Keratinocyte (primary cell): ENCODE measurements at regions not wholly inside any gene's neighbourhood (a gene's known extent, or its start where the extent isn't known, plus 50 kb on each side); places are given as distances from the start of the nearest gene placed in this dataset.

Source experiments
- DNase-seq: peaks from one replicate; pipeline ENCODE4 v3.0.0-alpha.2; 2011; ENCODE audit warnings: low read depth, missing footprints, low spot score
- FAIRE-seq: peaks from 2 replicates; lab custom pipeline; 2011; peaks lifted over from hg19 to GRCh38; lab: Jason Lieb, UNC
- H2AFZ ChIP-seq: 2 replicates; pipeline ENCODE4 v1.6.0; 2012; ENCODE audit warnings: low read length, control low read depth, inconsistent platforms; ENCODE audit not compliant: control insufficient read depth
- H3K27ac ChIP-seq: 2 replicates; pipeline ENCODE4 v1.5.1; 2011; ENCODE audit warnings: low read length; ENCODE audit not compliant: control insufficient read depth, insufficient read depth
- H3K27me3 ChIP-seq: 3 replicates; pipeline ENCODE4 v1.6.0; 2011; ENCODE audit warnings: low read length; ENCODE audit not compliant: control insufficient read depth, insufficient read depth; ENCODE audit errors: extremely low read depth
- H3K36me3 ChIP-seq, 2 experiments: 2 replicates in 1 of 2; 3 replicates in 1 of 2; pipeline ENCODE4 v1.5.1; 2011; ENCODE audit warnings: low read length in 2 of 2, mild to moderate bottlenecking in 1 of 2; ENCODE audit not compliant: control insufficient read depth in 2 of 2, insufficient read depth in 2 of 2; ENCODE audit errors: extremely low read depth in 1 of 2
- H3K4me1 ChIP-seq: 3 replicates; pipeline ENCODE4 v1.5.1; 2011; ENCODE audit warnings: low read length; ENCODE audit not compliant: control insufficient read depth, insufficient read depth; ENCODE audit errors: extremely low read depth
- H3K4me2 ChIP-seq: 3 replicates; pipeline ENCODE4 v1.6.0; 2011; ENCODE audit warnings: low read depth, low read length; ENCODE audit not compliant: control insufficient read depth, insufficient read depth; ENCODE audit errors: extremely low read depth
- H3K4me3 ChIP-seq, 3 experiments: fragments of 200-600 bp in 1 of 3; sonication (generic) in 1 of 3; 2 replicates in 2 of 3; 3 replicates in 1 of 3; pipeline ENCODE4 v1.5.1; 2011 to 2016; ENCODE audit warnings: low read length in 3 of 3, mild to moderate bottlenecking in 3 of 3, control low read depth in 2 of 3, inconsistent platforms in 1 of 3, low read depth in 1 of 3, mixed read lengths in 1 of 3, mixed run types in 1 of 3, moderate library complexity in 1 of 3; ENCODE audit not compliant: control insufficient read depth in 2 of 3, insufficient read depth in 2 of 3; ENCODE audit errors: extremely low read depth in 1 of 3
- H3K79me2 ChIP-seq: 2 replicates; pipeline ENCODE4 v1.6.0; 2012; ENCODE audit warnings: low read length; ENCODE audit not compliant: control insufficient read depth, insufficient read depth
- H3K9ac ChIP-seq: 3 replicates; pipeline ENCODE4 v1.6.0; 2011; ENCODE audit warnings: low read length; ENCODE audit not compliant: control insufficient read depth, insufficient read depth; ENCODE audit errors: extremely low read depth
- H3K9me1 ChIP-seq: 3 replicates; pipeline ENCODE4 v1.6.0; 2011; ENCODE audit warnings: low read length; ENCODE audit not compliant: control insufficient read depth, insufficient read depth; ENCODE audit errors: extremely low read depth
- H3K9me3 ChIP-seq: 2 replicates; pipeline ENCODE4 v1.5.1; 2012; ENCODE audit warnings: low read depth, low read length; ENCODE audit not compliant: control insufficient read depth
- H4K20me1 ChIP-seq: 3 replicates; pipeline ENCODE4 v1.6.0; 2011; ENCODE audit warnings: low read length; ENCODE audit not compliant: control insufficient read depth, insufficient read depth; ENCODE audit errors: extremely low read depth
- EZH2 ChIP-seq: IDR thresholded peaks from one replicate; pipeline ENCODE4 v1.6.1; 2012; ENCODE audit warnings: inconsistent platforms, mild to moderate bottlenecking, low read length, moderate library complexity
- dilution Hi-C: fragments of 300-500 bp; cut with MboI; formaldehyde crosslinking; loops from one replicate; pipeline ENCODE4 v1.7.0; 2020; ENCODE audit warnings: low sequenced_read_pairs; ENCODE audit not compliant: extremely low pct_ligation_motif_present
- TF ChIP-seq, protein P1 (sequence below), 3 experiments: IDR thresholded peaks in 1 of 3; conservative IDR thresholded peaks in 1 of 3; optimal IDR thresholded peaks in 1 of 3; 2 replicates in 2 of 3; 3 replicates in 1 of 3; pipeline versions ENCODE3 to v1.5.1; 2011; ENCODE audit warnings: low read length in 3 of 3, mild to moderate bottlenecking in 3 of 3, moderate library complexity in 2 of 3, control low read depth in 1 of 3, inconsistent platforms in 1 of 3; ENCODE audit not compliant: insufficient read depth in 2 of 3; ENCODE audit errors: extremely low read depth in 1 of 3

DNA sequence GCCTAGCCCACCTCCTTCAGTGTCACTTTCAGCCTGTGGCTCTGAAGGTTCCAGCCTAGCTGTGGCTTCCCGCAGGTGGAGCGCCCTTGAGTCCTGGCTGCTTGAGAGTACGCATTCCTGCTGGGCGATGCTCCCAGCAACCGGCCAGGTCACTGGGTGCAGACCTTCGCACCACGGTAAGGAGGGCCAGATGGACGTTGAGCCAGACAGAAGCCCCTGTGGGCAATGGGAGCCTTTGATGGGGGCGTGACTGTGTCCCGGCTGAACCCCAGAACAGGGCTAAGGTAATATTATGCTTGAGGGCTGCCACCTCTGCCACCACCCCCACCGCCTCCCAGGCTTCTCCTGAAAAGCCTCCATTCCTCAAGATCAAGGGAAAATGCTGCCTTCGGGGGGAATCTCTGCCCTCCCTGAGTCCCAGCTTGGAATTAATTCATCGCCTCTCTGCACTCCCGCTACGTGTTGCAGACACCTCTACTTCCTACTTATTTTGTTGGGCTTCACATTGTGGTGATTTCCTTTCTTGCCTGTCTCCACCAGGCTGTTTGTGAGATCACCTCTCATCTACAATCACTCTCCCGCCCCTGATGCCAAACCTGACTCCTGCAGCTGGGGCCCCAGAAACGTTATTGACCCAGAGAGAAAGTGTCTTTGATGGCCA is 144.9 kb upstream of the NECTIN1 start:
- Histone ChIP-seq H3K36me3 (no peaks in the 10 kb centered on the region), H3K9me3 (no peaks in the 10 kb centered on the region), H3K4me1 (no peaks in the 10 kb centered on the region), H4K20me1 (no peaks in the 10 kb centered on the region), H3K9ac (no peak overlapping the region), H3K79me2 (no peaks in the 10 kb centered on the region), H3K27me3 (peaks cover 25% of the 10 kb centered on the region), H2AFZ (no peak overlapping the region), H3K9me1 (no peaks in the 10 kb centered on the region), H3K4me3 (no peak overlapping the region), H3K4me2 (no peak overlapping the region), H3K27ac (no peak overlapping the region)
- TF ChIP-seq EZH2, result no peak
- TF ChIP-seq, protein P1, sequence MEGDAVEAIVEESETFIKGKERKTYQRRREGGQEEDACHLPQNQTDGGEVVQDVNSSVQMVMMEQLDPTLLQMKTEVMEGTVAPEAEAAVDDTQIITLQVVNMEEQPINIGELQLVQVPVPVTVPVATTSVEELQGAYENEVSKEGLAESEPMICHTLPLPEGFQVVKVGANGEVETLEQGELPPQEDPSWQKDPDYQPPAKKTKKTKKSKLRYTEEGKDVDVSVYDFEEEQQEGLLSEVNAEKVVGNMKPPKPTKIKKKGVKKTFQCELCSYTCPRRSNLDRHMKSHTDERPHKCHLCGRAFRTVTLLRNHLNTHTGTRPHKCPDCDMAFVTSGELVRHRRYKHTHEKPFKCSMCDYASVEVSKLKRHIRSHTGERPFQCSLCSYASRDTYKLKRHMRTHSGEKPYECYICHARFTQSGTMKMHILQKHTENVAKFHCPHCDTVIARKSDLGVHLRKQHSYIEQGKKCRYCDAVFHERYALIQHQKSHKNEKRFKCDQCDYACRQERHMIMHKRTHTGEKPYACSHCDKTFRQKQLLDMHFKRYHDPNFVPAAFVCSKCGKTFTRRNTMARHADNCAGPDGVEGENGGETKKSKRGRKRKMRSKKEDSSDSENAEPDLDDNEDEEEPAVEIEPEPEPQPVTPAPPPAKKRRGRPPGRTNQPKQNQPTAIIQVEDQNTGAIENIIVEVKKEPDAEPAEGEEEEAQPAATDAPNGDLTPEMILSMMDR (optimal IDR thresholded peaks at IDR 0.05 in 1 of 3, IDR thresholded peaks at IDR 0.05 in 1 of 3, conservative IDR thresholded peaks at IDR 0.05 in 1 of 3; ENCODE audit: extremely low read depth in 1 of 3, insufficient read depth in 2 of 3, low read length in 3 of 3), result no peak
- FAIRE-seq (no peak), DNase-seq (no peak)
- dilution Hi-C loops, result no loop called here

DNA sequence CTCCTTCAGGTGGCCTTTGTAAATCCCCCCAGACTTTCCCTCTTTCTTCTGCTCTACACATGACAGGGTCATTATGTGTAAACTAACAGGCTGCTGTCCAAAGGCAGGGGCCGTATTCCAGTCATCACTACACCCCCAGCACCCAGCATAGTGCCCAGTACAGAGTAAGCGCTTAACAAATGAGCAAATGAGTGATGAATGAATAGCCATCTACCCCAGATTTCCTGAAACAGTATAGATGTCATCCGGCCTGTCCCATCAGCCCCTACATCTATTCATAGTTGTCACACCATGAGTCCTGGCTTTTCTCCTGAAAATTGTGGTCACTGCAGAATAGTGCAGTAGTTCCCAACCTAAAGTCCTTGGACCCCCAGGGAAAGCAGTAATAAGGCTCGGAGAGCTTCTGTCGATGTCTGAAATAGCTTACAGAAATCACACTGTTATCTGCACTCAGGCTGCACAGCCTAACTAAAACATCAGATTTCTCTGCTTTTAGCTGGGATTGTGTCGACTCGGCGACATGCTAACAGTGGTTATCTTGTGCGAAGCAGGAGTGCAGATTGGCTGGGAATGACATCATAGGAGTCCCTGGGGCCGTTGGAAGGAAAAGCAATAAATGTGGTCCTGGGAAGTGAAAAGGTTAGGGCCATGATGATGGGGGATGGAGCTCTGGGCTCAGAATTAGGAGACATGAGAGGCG is 143.8 kb upstream of the NECTIN1 start:
- no peak overlapping the region for H3K4me2 ChIP-seq
- no peaks in the 10 kb centered on the region for H3K9me1 ChIP-seq
- DNase-seq (no peak), FAIRE-seq (no peak)
- no peaks in the 10 kb centered on the region for H3K9me3 ChIP-seq
- no peaks in the 10 kb centered on the region for H4K20me1 ChIP-seq
- H3K79me2 ChIP-seq, result no peaks in the 10 kb centered on the region
- H3K4me3 ChIP-seq, result no peak overlapping the region
- H3K27me3 ChIP-seq, result peaks cover 33% of the 10 kb centered on the region
- no peak overlapping the region for H3K27ac ChIP-seq
- TF ChIP-seq, protein P1 (optimal IDR thresholded peaks at IDR 0.05 in 1 of 3, IDR thresholded peaks at IDR 0.05 in 1 of 3, conservative IDR thresholded peaks at IDR 0.05 in 1 of 3; ENCODE audit: extremely low read depth in 1 of 3, insufficient read depth in 2 of 3, low read length in 3 of 3), result no peak
- no peak for TF ChIP-seq EZH2
- H3K4me1 ChIP-seq, result no peaks in the 10 kb centered on the region
- H3K9ac ChIP-seq, result no peak overlapping the region
- H2AFZ ChIP-seq, result no peak overlapping the region
- dilution Hi-C loops, result no loop called here
- H3K36me3 ChIP-seq, result no peaks in the 10 kb centered on the region
